ENCODE measurements at regions not wholly inside any gene's neighbourhood (a gene's known extent, or its start where the extent isn't known, plus 50 kb on each side); places are given as distances from the start of the nearest gene placed in this dataset.

DNA sequence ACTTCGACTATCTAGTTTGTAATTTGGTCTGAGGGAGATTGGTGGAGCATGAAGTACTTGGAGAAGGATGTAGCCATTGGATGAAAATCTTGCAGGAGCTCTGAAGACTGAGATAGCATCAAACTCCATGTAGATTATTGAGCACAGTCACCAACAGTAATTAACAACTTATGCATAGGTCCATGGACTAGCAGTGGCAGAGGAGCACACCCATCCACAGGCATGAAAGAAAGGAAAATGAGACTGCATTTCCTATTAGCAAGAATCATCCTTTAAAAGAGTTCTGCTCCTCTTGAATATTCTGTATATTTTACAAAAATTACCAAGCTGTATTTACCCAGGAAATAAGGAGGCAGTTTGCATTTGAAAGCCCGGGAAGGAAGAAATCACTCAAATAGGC is 529.4 kb upstream of the ACTRT1 start:
- H3K4me3 ChIP-seq (ENCODE audit: low read depth, low read length) = no peak overlapping the region
- TF ChIP-seq, protein P1, sequence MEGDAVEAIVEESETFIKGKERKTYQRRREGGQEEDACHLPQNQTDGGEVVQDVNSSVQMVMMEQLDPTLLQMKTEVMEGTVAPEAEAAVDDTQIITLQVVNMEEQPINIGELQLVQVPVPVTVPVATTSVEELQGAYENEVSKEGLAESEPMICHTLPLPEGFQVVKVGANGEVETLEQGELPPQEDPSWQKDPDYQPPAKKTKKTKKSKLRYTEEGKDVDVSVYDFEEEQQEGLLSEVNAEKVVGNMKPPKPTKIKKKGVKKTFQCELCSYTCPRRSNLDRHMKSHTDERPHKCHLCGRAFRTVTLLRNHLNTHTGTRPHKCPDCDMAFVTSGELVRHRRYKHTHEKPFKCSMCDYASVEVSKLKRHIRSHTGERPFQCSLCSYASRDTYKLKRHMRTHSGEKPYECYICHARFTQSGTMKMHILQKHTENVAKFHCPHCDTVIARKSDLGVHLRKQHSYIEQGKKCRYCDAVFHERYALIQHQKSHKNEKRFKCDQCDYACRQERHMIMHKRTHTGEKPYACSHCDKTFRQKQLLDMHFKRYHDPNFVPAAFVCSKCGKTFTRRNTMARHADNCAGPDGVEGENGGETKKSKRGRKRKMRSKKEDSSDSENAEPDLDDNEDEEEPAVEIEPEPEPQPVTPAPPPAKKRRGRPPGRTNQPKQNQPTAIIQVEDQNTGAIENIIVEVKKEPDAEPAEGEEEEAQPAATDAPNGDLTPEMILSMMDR (conservative IDR thresholded peaks at IDR 0.05; ENCODE audit: low read depth, low read length) = no peak
- DNase-seq (ENCODE audit: low read depth) = no peak

DNA sequence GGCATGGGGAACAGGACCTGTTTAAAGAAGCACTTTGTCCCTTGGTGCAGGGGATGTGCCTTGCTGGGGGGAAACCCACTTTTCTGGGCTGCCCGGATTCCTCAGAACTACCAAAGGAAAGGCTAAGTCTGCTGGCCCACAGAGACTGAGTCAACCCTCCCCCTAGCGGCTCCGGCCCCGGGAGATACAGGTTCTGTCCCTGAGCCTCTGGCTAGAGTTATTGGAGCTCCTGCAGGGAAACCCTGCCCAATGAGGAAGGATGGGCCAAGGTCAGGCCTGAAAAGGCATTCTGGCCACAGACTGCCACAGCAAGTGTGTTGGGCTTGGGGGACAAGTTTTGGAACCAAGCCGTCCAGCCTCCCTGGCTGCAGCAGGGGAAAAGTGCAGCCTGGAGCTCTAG is 490.9 kb upstream of the ACTRT1 start:
- H3K4me3 ChIP-seq (ENCODE audit: low read depth, low read length) = no peak overlapping the region
- no peak for DNase-seq (ENCODE audit: low read depth)
- TF ChIP-seq, protein P1 (conservative IDR thresholded peaks at IDR 0.05; ENCODE audit: low read depth, low read length) = no peak

DNA sequence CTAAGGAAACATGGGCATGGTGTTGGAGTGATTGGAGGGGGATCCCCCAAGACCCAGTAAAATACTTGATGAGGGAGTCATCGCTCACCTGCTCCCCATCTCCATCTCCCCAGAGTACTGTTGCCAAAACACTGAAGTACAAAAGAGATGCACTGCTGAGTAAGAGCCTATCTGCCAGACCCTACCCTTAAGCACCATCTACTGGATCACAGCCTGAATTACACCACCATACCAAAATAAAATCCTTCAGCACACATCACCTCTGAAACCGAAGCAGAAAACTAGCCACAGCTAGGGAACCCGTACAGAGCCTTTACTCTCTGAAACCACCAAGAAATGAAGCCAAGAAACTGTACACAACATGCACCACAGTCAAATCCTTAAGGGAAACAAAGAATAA is 466.3 kb upstream of the ACTRT1 start:
- TF ChIP-seq, protein P1 (conservative IDR thresholded peaks at IDR 0.05; ENCODE audit: low read depth, low read length) = peak; percentile 65
- no peak for DNase-seq (ENCODE audit: low read depth)

DNA sequence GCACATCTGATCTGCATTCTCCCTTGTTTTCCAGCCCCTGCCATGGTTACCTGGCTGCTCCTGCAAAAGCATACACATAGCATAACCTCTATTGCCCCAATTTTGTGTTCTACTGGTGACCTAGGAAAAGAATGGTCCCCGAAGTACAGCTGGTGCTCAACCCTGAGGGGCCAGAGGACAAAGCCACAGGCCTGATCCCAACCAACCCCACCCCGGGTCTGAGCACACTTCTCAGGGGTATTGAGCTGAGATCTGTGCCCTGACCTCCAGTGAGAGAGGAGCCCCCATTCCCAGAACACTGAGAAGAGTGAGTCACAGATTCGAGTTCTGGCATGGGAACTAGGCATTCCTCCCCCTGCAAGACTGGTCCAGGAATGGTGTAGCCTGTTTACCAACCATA is 465.5 kb upstream of the ACTRT1 start:
- TF ChIP-seq, protein P1 (conservative IDR thresholded peaks at IDR 0.05; ENCODE audit: low read depth, low read length) = no peak
- DNase-seq (ENCODE audit: low read depth) = no peak
- no peak overlapping the region for H3K4me3 ChIP-seq (ENCODE audit: low read depth, low read length)

More for the DNA sequence above, 466.3 kb upstream of the ACTRT1 start:
- H3K4me3 ChIP-seq (ENCODE audit: low read depth, low read length) = no peak overlapping the region

DNA sequence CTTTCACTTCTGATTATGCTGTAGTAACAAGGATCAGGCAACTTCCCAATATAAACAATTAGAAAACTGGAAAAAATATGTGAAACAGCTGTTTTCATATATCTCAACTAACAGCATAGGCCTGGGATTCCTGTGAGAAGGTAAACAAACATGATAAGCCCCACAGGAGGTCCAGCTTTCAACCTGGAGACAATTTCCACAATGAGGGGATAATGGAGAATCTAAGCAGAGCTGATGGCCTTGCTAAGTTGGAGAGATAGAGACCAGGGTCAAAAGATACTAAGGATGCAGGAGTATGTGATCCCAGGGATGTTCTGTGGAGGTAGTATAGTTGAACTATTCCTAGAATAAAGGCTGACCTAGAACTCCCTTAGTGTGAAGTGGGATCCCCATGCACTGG is 452.3 kb upstream of the ACTRT1 start:
- no peak for DNase-seq (ENCODE audit: low read depth)
- H3K4me3 ChIP-seq (ENCODE audit: low read depth, low read length) = no peak overlapping the region
- TF ChIP-seq, protein P1 (conservative IDR thresholded peaks at IDR 0.05; ENCODE audit: low read depth, low read length) = no peak

DNA sequence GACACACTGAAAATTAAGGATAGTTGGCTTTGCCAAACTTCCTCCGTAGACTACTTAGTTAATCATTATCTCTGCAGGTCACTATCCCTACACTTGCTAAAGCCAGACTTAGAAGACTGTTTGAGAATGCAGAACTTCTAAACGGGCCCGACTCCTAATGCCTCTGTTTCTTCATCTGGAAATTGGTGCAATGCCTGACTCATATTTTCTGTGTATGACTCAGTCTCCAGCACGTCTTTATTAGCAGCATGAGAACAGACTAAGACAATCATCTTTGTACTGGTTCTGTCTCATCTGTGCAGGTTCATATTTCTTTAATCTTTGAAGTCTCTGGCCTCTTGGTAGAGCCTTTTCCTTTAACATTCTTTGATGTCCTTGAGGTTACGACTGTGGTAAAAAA is 411.9 kb upstream of the ACTRT1 start:
- DNase-seq (ENCODE audit: low read depth) = peak; percentile 41
- H3K4me3 ChIP-seq (ENCODE audit: low read depth, low read length) = no peak overlapping the region
- TF ChIP-seq, protein P1 (conservative IDR thresholded peaks at IDR 0.05; ENCODE audit: low read depth, low read length) = no peak

DNA sequence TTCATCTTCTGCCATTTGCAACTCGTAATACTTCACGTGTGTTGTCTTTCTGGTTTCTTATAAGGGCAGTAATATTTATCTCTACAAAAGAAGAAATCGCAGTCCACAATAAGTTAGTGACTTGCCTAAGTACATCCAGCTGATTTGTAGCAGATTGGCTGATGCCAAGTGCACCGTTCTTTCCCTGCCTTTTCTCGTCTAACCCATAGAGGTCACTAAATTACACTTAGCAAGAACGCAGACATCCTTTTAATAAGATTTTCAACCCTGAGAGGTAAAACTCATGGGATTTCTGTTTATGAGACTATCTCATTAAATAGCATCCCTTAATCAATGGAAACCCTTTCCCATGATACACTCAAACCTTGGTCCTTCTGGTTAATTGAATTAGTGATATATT is 408.6 kb upstream of the ACTRT1 start:
- H3K4me3 ChIP-seq (ENCODE audit: low read depth, low read length) = no peak overlapping the region
- DNase-seq (ENCODE audit: low read depth) = no peak
- TF ChIP-seq, protein P1 (conservative IDR thresholded peaks at IDR 0.05; ENCODE audit: low read depth, low read length) = peak; percentile 31

Data from epithelial cell of proximal tubule (primary cell).